HepG2 (cell line): ENCODE measurements at regions not wholly inside any gene's neighbourhood (a gene's known extent, or its start where the extent isn't known, plus 50 kb on each side); places are given as distances from the start of the nearest gene placed in this dataset.

Experiments
- ATAC-seq: fragments of 200-7000 bp; cut with Tn5 transposase; 3 replicates; pipeline ENCODE4 v1.9.1; 2020; ENCODE audit warnings: mild to moderate bottlenecking, moderate library complexity
- BruUV-seq: library from RNA; stranded (reverse); fragments of 400-500 nt; replicated peaks from 2 replicates; lab custom pipeline; 2021; lab: Mats Ljungman, UMichigan
- CTCF ChIA-PET: fragments of 300-600 bp; formaldehyde crosslinking; extraction: SDS; loops from one replicate; lab custom pipeline; 2021; ENCODE audit warnings: low total read pairs, inconsistent platforms, low intra/inter-chr PET ratio; lab: Yijun Ruan, JAX
- POLR2A ChIA-PET: fragments of 350-600 bp; sonication (Branson Sonifier 250); formaldehyde crosslinking; loops from one replicate; lab custom pipeline; 2020; ENCODE audit warnings: antibody characterized with exemption, inconsistent platforms; lab: Yijun Ruan, JAX
- DNase-seq: peaks from one replicate; pipeline ENCODE4 v3.0.0-alpha.2; 2015; ENCODE audit warnings: low spot score
- FAIRE-seq: peaks from 3 replicates; lab custom pipeline; 2011; peaks lifted over from hg19 to GRCh38; lab: Jason Lieb, UNC
- H2AFZ ChIP-seq: one replicate; pipeline ENCODE4 v1.6.1; 2011; ENCODE audit warnings: low read length, inconsistent platforms
- H3K27ac ChIP-seq: fragments of 300-600 bp; 3 replicates; pipeline ENCODE4 v1.8.0; 2011; ENCODE audit warnings: mixed run types, mild to moderate bottlenecking, mixed read lengths, low read length, inconsistent platforms; ENCODE audit not compliant: insufficient read depth; ENCODE audit errors: extremely low read length
- H3K27me3 ChIP-seq, 2 experiments: fragments of 200-600 bp in 1 of 2; 2 replicates in 1 of 2; 3 replicates in 1 of 2; pipeline versions ENCODE4 v1.6.0 to v1.8.0; 2011; ENCODE audit warnings: low read length in 2 of 2, mild to moderate bottlenecking in 2 of 2, moderate library complexity in 2 of 2, inconsistent platforms in 1 of 2; ENCODE audit not compliant: insufficient read depth in 2 of 2, control insufficient read depth in 1 of 2
- H3K36me3 ChIP-seq, 2 experiments: fragments of 200-600 bp in 1 of 2; replicated peaks in 1 of 2; 2 replicates in 1 of 2; 3 replicates in 1 of 2; pipeline versions ENCODE4 v1.5.1 to v1.8.0; 2011; ENCODE audit warnings: low read length in 2 of 2, inconsistent platforms in 1 of 2; ENCODE audit not compliant: insufficient read depth in 2 of 2, control insufficient read depth in 1 of 2
- H3K4me1 ChIP-seq: 2 replicates; pipeline ENCODE4 v1.5.1; 2012; ENCODE audit warnings: low read length, inconsistent platforms; ENCODE audit not compliant: insufficient read depth
- H3K4me2 ChIP-seq: 2 replicates; pipeline ENCODE4 v1.6.0; 2011; ENCODE audit warnings: low read depth, low read length, inconsistent platforms
- H3K4me3 ChIP-seq, 3 experiments: fragments of 200-600 bp in 1 of 3; sonication (generic), shearing (Covaris generic) in 1 of 3; replicated peaks in 1 of 3; 2 replicates each; pipeline ENCODE4 v1.5.1; 2011 to 2016; ENCODE audit warnings: low read length in 3 of 3, inconsistent platforms in 2 of 3, low read depth in 2 of 3, mild to moderate bottlenecking in 2 of 3, control low read depth in 1 of 3, mixed read lengths in 1 of 3; ENCODE audit not compliant: insufficient read depth in 1 of 3
- H3K79me2 ChIP-seq: one replicate; pipeline ENCODE4 v1.6.1; 2011; ENCODE audit warnings: low read length, inconsistent platforms; ENCODE audit not compliant: insufficient read depth
- H3K9ac ChIP-seq: 2 replicates; pipeline ENCODE4 v1.6.0; 2011; ENCODE audit warnings: mild to moderate bottlenecking, low read depth, low read length, inconsistent platforms; ENCODE audit not compliant: insufficient read depth
- H3K9me3 ChIP-seq: 2 replicates; pipeline ENCODE4 v1.5.1; 2012; ENCODE audit warnings: mild to moderate bottlenecking, low read length
- H4K20me1 ChIP-seq: 2 replicates; pipeline ENCODE4 v1.6.0; 2011; ENCODE audit warnings: inconsistent platforms, mild to moderate bottlenecking, low read length, moderate library complexity; ENCODE audit not compliant: insufficient read depth
- AGO2 ChIP-seq: fragments of 200-400 bp; formaldehyde crosslinking; optimal IDR thresholded peaks from 2 replicates; pipeline ENCODE3; 2017; ENCODE audit warnings: mild to moderate bottlenecking, low read depth, low read length, moderate library complexity
- CBFB ChIP-seq: sonication (generic); formaldehyde crosslinking; IDR thresholded peaks from 2 replicates; pipeline ENCODE4 v1.4.0; 2020; ENCODE audit warnings: missing genetic modification reagents
- HES4 ChIP-seq: sonication (generic); formaldehyde crosslinking; IDR thresholded peaks from 2 replicates; pipeline ENCODE4 v1.9.0; 2021; ENCODE audit warnings: mild to moderate bottlenecking, missing genetic modification reagents, borderline replicate concordance
- MAZ ChIP-seq, 2 experiments: sonication (generic) in 1 of 2; formaldehyde crosslinking in 1 of 2; IDR thresholded peaks; 2 replicates each; pipeline versions ENCODE4 v1.5.0 to v1.6.1; 2012 to 2020; ENCODE audit warnings: low read depth in 2 of 2, mild to moderate bottlenecking in 2 of 2, borderline replicate concordance in 1 of 2, improper control_type of control experiment in 1 of 2, low read length in 1 of 2, missing genetic modification reagents in 1 of 2, moderate library complexity in 1 of 2
- ZBTB42 ChIP-seq: sonication (generic); formaldehyde crosslinking; IDR thresholded peaks from 2 replicates; pipeline ENCODE4 v1.5.0; 2020; ENCODE audit warnings: mild to moderate bottlenecking, missing genetic modification reagents
- ZC3H13 ChIP-seq: sonication (generic); formaldehyde crosslinking; IDR thresholded peaks from 2 replicates; pipeline ENCODE4 v1.8.1; 2023; ENCODE audit warnings: mild to moderate bottlenecking, missing genetic modification reagents, moderate library complexity
- ZFP90 ChIP-seq: sonication (generic); formaldehyde crosslinking; IDR thresholded peaks from 2 replicates; pipeline ENCODE4 v1.8.0; 2022; ENCODE audit warnings: missing genetic modification reagents, mild to moderate bottlenecking, inconsistent platforms, borderline replicate concordance
- ZNF136 ChIP-seq: sonication (generic); formaldehyde crosslinking; IDR thresholded peaks from 2 replicates; pipeline ENCODE4 v1.8.1; 2022; ENCODE audit warnings: low read depth, mild to moderate bottlenecking, moderate library complexity, missing genetic modification reagents
- ZNF563 ChIP-seq: sonication (generic); formaldehyde crosslinking; IDR thresholded peaks from 2 replicates; pipeline ENCODE4 v1.8.0; 2022; ENCODE audit warnings: mild to moderate bottlenecking, moderate library complexity, missing genetic modification reagents
- WGBS: methylation state at CpG from one replicate; pipeline ENCODE4 v1.1.6; 2017; ENCODE audit warnings: low lambda C conversion rate; 5-methylcytosine and 5-hydroxymethylcytosine counted together
- in situ Hi-C: cut with HindIII; loops from 2 replicates; pipeline ENCODE4 v1.10.0; 2017; ENCODE audit warnings: low pct_unique_long_range_greater_than_20kb; ENCODE audit not compliant: extremely low pct_ligation_motif_present
- intact Hi-C: fragments of 100-400 bp; cut with micrococcal nuclease; formaldehyde crosslinking; loops from one replicate; pipeline ENCODE4 v1.10.0; 2022; ENCODE audit not compliant: unreplicated experiment
- TF ChIP-seq, protein P1 (sequence below): sonication (generic); formaldehyde crosslinking; IDR thresholded peaks from 2 replicates; pipeline ENCODE4 v1.5.1; 2020; ENCODE audit warnings: missing genetic modification reagents, mild to moderate bottlenecking, borderline replicate concordance
- TF ChIP-seq, protein P2 (sequence below): sonication (generic); formaldehyde crosslinking; IDR thresholded peaks from 2 replicates; pipeline ENCODE4 v1.8.0; 2022; ENCODE audit warnings: mild to moderate bottlenecking, missing genetic modification reagents, borderline replicate concordance
- TF ChIP-seq, protein P3 (sequence below): sonication (generic); formaldehyde crosslinking; IDR thresholded peaks from 2 replicates; pipeline ENCODE4 v1.5.0; 2020; ENCODE audit warnings: missing genetic modification reagents, mild to moderate bottlenecking, borderline replicate concordance
- TF ChIP-seq, protein P4 (sequence below): sonication (generic); formaldehyde crosslinking; IDR thresholded peaks from 2 replicates; pipeline ENCODE4 v1.4.0; 2020; ENCODE audit warnings: missing genetic modification reagents

DNA sequence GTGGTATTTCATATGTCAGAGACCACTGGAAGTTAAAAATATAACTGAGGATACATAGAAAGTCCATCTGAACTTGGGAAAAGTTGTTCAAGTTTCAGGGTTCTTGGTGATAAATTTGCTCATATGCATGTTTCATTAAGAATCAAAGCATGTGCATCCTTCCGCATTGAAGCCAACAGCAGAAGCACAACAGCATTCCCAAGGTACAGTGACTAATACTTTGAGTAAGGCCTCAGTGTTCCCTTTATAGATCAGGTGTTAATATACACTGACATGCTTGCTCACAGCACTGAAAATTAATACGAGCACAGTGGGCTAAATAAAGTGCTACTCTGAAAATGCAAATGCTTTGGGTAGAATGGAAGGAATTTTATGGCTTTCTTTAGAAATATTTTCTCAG lies 691.1 kb downstream of the METTL15 start:
- ATAC-seq: no peak
- no TSS peak for BruUV-seq
- CTCF ChIA-PET: no interaction called here

DNA sequence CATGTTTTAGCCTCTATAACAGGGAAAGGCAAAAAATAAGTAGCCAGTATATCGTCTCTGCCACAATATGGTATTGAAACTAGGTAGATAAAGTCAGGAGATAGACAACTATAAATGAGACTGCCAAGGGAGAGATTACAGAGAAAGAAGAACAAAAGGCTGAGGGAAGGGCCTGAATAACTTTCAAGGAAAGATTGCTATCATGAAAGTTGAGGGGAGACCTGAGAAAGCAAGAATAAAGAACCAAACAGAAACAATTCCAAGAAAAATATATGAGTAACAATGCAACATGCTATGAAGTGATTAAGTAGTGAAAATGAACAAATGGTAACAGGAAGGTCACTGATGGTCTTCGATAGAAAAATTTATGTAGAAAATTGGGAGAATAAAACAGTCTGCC lies 690.1 kb downstream of the METTL15 start:
- no peak overlapping the region for H3K4me2 ChIP-seq
- no peak overlapping the region for H2AFZ ChIP-seq
- H3K4me1 ChIP-seq: no peaks in the 10 kb centered on the region
- in situ Hi-C loops: no loop called here
- no peaks in the 10 kb centered on the region for H3K9me3 ChIP-seq
- intact Hi-C loops: no loop called here
- no peaks in the 10 kb centered on the region for H3K79me2 ChIP-seq
- no peak overlapping the region for H3K4me3 ChIP-seq
- BruUV-seq: no TSS peak
- no peaks in the 10 kb centered on the region for H3K36me3 ChIP-seq
- DNase-seq: no peak
- no peaks in the 10 kb centered on the region for H3K27me3 ChIP-seq
- ChIA-PET POLR2A (no interaction called here), CTCF (no interaction called here)
- no peak for FAIRE-seq
- no peak overlapping the region for H3K9ac ChIP-seq
- H4K20me1 ChIP-seq: no peaks in the 10 kb centered on the region
- ATAC-seq: no peak
- 1% methylated on average over 2 of the region's 2 CpGs for WGBS
- no peak overlapping the region for H3K27ac ChIP-seq
- TF ChIP-seq ZNF563 (CRISPR knock-in tag) (no peak), CBFB (CRISPR knock-in tag) (no peak), AGO2 (no peak), ZC3H13 (CRISPR knock-in tag) (no peak), ZFP90 (CRISPR knock-in tag) (no peak)
- TF ChIP-seq, protein P1, sequence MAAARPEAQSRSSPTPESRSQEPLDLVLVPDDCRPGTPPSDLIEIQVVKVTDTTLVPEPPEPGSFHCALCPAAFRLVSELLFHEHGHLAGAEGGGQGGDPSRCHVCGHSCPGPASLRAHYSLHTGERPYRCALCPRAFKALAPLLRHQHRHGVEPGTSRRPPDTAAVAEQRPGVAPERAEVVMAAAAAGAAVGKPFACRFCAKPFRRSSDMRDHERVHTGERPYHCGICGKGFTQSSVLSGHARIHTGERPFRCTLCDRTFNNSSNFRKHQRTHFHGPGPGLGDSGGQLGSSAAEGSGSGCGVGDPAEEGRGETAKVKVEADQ: no peak
- TF ChIP-seq, protein P2, sequence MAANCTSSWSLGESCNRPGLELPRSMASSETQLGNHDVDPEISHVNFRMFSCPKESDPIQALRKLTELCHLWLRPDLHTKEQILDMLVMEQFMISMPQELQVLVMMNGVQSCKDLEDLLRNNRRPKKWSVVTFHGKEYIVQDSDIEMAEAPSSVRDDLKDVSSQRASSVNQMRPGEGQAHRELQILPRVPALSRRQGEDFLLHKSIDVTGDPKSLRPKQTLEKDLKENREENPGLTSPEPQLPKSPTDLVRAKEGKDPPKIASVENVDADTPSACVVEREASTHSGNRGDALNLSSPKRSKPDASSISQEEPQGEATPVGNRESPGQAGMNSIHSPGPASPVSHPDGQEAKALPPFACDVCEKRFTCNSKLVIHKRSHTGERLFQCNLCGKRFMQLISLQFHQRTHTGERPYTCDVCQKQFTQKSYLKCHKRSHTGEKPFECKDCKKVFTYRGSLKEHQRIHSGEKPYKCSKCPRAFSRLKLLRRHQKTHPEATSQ: no peak
- TF ChIP-seq, protein P3, sequence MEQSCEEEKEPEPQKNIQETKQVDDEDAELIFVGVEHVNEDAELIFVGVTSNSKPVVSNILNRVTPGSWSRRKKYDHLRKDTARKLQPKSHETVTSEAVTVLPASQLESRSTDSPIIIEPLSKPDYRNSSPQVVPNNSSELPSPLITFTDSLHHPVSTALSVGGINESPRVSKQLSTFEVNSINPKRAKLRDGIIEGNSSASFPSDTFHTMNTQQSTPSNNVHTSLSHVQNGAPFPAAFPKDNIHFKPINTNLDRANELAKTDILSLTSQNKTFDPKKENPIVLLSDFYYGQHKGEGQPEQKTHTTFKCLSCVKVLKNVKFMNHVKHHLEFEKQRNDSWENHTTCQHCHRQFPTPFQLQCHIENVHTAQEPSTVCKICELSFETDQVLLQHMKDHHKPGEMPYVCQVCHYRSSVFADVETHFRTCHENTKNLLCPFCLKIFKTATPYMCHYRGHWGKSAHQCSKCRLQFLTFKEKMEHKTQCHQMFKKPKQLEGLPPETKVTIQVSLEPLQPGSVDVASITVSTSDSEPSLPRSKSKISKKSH (CRISPR knock-in tag): no peak

More for the DNA sequence above, 691.1 kb downstream of the METTL15 start:
- intact Hi-C loops: no loop called here
- Histone ChIP-seq H3K79me2 (no peaks in the 10 kb centered on the region), H3K4me3 (no peak overlapping the region), H3K9ac (no peak overlapping the region), H3K27me3 (no peaks in the 10 kb centered on the region), H3K9me3 (no peaks in the 10 kb centered on the region), H2AFZ (no peak overlapping the region), H3K4me2 (no peak overlapping the region), H3K4me1 (no peaks in the 10 kb centered on the region), H4K20me1 (no peaks in the 10 kb centered on the region), H3K36me3 (no peaks in the 10 kb centered on the region), H3K27ac (no peak overlapping the region)
- in situ Hi-C loops: no loop called here
- DNase-seq (no peak), FAIRE-seq (no peak)
- POLR2A ChIA-PET: no interaction called here
- WGBS: 37% methylated on average over 2 of the region's 2 CpGs
- TF ChIP-seq, protein P4, sequence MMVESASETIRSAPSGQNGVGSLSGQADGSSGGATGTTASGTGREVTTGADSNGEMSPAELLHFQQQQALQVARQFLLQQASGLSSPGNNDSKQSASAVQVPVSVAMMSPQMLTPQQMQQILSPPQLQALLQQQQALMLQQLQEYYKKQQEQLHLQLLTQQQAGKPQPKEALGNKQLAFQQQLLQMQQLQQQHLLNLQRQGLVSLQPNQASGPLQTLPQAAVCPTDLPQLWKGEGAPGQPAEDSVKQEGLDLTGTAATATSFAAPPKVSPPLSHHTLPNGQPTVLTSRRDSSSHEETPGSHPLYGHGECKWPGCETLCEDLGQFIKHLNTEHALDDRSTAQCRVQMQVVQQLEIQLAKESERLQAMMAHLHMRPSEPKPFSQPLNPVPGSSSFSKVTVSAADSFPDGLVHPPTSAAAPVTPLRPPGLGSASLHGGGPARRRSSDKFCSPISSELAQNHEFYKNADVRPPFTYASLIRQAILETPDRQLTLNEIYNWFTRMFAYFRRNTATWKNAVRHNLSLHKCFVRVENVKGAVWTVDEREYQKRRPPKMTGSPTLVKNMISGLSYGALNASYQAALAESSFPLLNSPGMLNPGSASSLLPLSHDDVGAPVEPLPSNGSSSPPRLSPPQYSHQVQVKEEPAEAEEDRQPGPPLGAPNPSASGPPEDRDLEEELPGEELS (CRISPR knock-in tag): no peak
- TF ChIP-seq ZNF136 (CRISPR knock-in tag) (no peak), ZBTB42 (no peak), HES4 (CRISPR knock-in tag) (no peak), MAZ (IDR thresholded peaks at IDR 0.05; ENCODE audit: borderline replicate concordance, low read depth, low read length) (no peak), MAZ (CRISPR knock-in tag; IDR thresholded peaks at IDR 0.05; ENCODE audit: low read depth) (no peak)
